ENCODE measurements at regions not wholly inside any gene's neighbourhood (a gene's known extent, or its start where the extent isn't known, plus 50 kb on each side); places are given as distances from the start of the nearest gene placed in this dataset.
"Not testable (repeated sequence)": the region's sequence is repeated elsewhere in the genome, so short reads cannot be mapped to it uniquely, and the experiment has no call there.

DNA sequence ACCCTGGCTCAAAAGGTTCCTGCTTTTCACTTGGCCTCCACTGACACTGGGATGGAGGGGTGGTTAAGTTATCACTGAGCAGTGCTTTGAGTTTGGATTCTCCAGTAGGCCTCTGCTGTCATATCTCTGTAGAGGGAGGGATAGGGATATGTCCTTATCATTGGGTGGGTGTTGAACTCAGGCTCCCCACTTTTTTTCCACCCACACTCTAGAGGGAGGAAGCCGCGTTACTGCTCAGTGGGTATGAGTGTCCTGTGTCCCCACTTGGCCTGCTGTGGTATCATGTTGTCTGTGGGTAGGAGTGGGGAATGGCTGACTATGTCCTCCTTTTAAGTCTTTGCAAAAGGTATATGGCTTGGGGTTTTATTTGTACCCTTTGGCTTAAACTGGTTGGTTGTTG, 80.7 kb upstream of the TPTE start:
- H3K36me3 ChIP-seq (ENCODE audit: control insufficient read depth in 2 of 2, insufficient read depth in 2 of 2, low read length in 1 of 2); H3K9me3 ChIP-seq (ENCODE audit: control insufficient read depth in 2 of 2, insufficient read depth in 1 of 2, low read depth in 1 of 2, low read length in 1 of 2); H3K4me3 ChIP-seq (ENCODE audit: low read depth in 1 of 2, low read length in 2 of 2); H3K27ac ChIP-seq (ENCODE audit: low read depth in 2 of 2, low read length in 1 of 2); H3K27me3 ChIP-seq (ENCODE audit: control insufficient read depth in 1 of 2, insufficient read depth in 2 of 2, low read length in 2 of 2); H3K4me1 ChIP-seq (ENCODE audit: control insufficient read depth in 2 of 2, insufficient read depth in 2 of 2, low read length in 1 of 2): not testable (repeated sequence)
- 81 to 85% methylated on average over 2 of the region's 2 CpGs for WGBS, 2 donors

- H3K27me3 ChIP-seq (ENCODE audit: control insufficient read depth in 1 of 2, insufficient read depth in 2 of 2, low read length in 2 of 2); H3K9me3 ChIP-seq (ENCODE audit: control insufficient read depth in 2 of 2, insufficient read depth in 1 of 2, low read depth in 1 of 2, low read length in 1 of 2): not testable (repeated sequence)
These were observed 79.4 kb upstream of the TPTE start for GRCh38 chr21:10442018-10442417.

DNA sequence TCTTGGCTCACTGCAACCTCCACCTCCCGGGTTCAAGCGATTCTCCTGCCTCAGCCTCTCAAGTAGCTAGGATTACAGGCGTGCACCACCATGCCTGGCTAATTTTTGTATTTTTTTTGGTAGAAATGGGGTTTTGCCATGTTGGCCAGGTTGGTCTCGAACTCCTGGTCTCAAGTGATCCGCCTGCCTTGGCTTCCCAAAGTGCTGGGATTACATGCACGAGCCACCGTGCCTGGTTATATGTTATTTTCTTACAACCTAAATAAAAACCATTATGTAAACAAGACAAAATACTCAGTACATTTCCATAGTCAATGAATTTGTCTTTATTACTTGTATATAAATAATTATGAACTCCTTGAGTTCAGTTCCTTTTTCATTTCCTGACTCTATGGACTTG, 75.7 kb upstream of the TPTE start:
- not testable (repeated sequence) for H3K36me3 ChIP-seq (ENCODE audit: control insufficient read depth in 2 of 2, insufficient read depth in 2 of 2, low read length in 1 of 2); H3K4me3 ChIP-seq (ENCODE audit: low read depth in 1 of 2, low read length in 2 of 2); H3K27me3 ChIP-seq (ENCODE audit: control insufficient read depth in 1 of 2, insufficient read depth in 2 of 2, low read length in 2 of 2); H3K27ac ChIP-seq (ENCODE audit: low read depth in 2 of 2, low read length in 1 of 2); H3K9me3 ChIP-seq (ENCODE audit: control insufficient read depth in 2 of 2, insufficient read depth in 1 of 2, low read depth in 1 of 2, low read length in 1 of 2); H3K4me1 ChIP-seq (ENCODE audit: control insufficient read depth in 2 of 2, insufficient read depth in 2 of 2, low read length in 1 of 2)
- WGBS, 2 donors: 47 to 52% methylated on average over 7 of the region's 7 CpGs

More at GRCh38 chr21:10442018-10442417, 79.4 kb upstream of the TPTE start:
- H3K4me3 ChIP-seq (ENCODE audit: low read depth in 1 of 2, low read length in 2 of 2); H3K27ac ChIP-seq (ENCODE audit: low read depth in 2 of 2, low read length in 1 of 2); H3K4me1 ChIP-seq (ENCODE audit: control insufficient read depth in 2 of 2, insufficient read depth in 2 of 2, low read length in 1 of 2); H3K36me3 ChIP-seq (ENCODE audit: control insufficient read depth in 2 of 2, insufficient read depth in 2 of 2, low read length in 1 of 2): not testable (repeated sequence)
- 62 to 74% methylated on average over 6 of the region's 6 CpGs for WGBS, 2 donors

- H3K4me3 ChIP-seq (ENCODE audit: low read depth in 1 of 2, low read length in 2 of 2); H3K9me3 ChIP-seq (ENCODE audit: control insufficient read depth in 2 of 2, insufficient read depth in 1 of 2, low read depth in 1 of 2, low read length in 1 of 2); H3K27ac ChIP-seq (ENCODE audit: low read depth in 2 of 2, low read length in 1 of 2); H3K27me3 ChIP-seq (ENCODE audit: control insufficient read depth in 1 of 2, insufficient read depth in 2 of 2, low read length in 2 of 2); H3K36me3 ChIP-seq (ENCODE audit: control insufficient read depth in 2 of 2, insufficient read depth in 2 of 2, low read length in 1 of 2); H3K4me1 ChIP-seq (ENCODE audit: control insufficient read depth in 2 of 2, insufficient read depth in 2 of 2, low read length in 1 of 2): not testable (repeated sequence)
- 75 to 78% methylated on average over 8 of the region's 8 CpGs for WGBS, 2 donors
These were observed 71.9 kb upstream of the TPTE start for GRCh38 chr21:10449451-10449850.

DNA sequence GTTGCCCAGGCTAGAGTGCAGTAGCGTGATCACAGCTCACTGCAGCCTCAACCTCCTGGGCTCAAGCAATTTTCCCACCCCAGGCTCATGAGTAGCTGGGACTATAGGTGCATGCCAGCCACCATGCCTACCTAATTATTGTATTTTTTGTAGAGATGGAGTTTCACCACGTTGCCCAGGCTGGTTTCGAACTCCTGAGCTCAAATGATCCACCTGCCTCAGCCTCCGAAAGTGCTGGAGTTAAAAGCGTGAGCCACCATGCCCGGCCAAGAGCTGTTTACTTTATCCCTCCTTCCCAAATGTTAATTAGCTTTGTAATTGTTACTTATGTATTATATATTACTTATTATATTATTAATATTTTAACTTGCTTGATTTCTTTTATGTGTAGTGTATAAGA, 70.1 kb upstream of the TPTE start:
- not testable (repeated sequence) for H3K4me1 ChIP-seq (ENCODE audit: control insufficient read depth in 2 of 2, insufficient read depth in 2 of 2, low read length in 1 of 2); H3K36me3 ChIP-seq (ENCODE audit: control insufficient read depth in 2 of 2, insufficient read depth in 2 of 2, low read length in 1 of 2); H3K27ac ChIP-seq (ENCODE audit: low read depth in 2 of 2, low read length in 1 of 2); H3K9me3 ChIP-seq (ENCODE audit: control insufficient read depth in 2 of 2, insufficient read depth in 1 of 2, low read depth in 1 of 2, low read length in 1 of 2); H3K4me3 ChIP-seq (ENCODE audit: low read depth in 1 of 2, low read length in 2 of 2); H3K27me3 ChIP-seq (ENCODE audit: control insufficient read depth in 1 of 2, insufficient read depth in 2 of 2, low read length in 2 of 2)
- WGBS, 2 donors: 57 to 66% methylated on average over 6 of the region's 6 CpGs

- H3K4me1 ChIP-seq (ENCODE audit: control insufficient read depth in 2 of 2, insufficient read depth in 2 of 2, low read length in 1 of 2); H3K27ac ChIP-seq (ENCODE audit: low read depth in 2 of 2, low read length in 1 of 2); H3K36me3 ChIP-seq (ENCODE audit: control insufficient read depth in 2 of 2, insufficient read depth in 2 of 2, low read length in 1 of 2); H3K27me3 ChIP-seq (ENCODE audit: control insufficient read depth in 1 of 2, insufficient read depth in 2 of 2, low read length in 2 of 2); H3K4me3 ChIP-seq (ENCODE audit: low read depth in 1 of 2, low read length in 2 of 2); H3K9me3 ChIP-seq (ENCODE audit: control insufficient read depth in 2 of 2, insufficient read depth in 1 of 2, low read depth in 1 of 2, low read length in 1 of 2): not testable (repeated sequence)
- WGBS, 2 donors: 46 to 48% methylated on average over 2 of the region's 2 CpGs
These were observed 63.6 kb upstream of the TPTE start for GRCh38 chr21:10457765-10458164.

DNA sequence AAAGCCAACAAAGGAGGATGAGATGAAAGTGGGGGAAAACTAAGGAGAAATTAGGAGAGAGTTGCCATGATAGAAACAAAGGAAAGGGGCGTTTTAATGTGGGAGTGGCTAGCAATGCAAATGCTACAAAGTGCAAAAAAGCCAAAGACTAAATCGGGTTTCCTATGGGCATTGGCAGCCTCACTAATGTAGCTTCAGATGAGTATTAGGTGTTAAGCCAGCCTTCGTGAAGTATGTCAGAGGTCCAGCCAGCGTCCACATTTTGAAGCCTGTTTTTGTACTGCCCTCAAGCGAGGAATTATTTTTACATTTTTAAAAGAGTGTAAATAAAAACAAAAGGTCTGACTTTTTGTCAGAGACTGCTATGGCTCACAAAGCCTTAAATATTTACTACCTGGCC, 60.4 kb upstream of the TPTE start:
- H3K4me1 ChIP-seq (ENCODE audit: control insufficient read depth in 2 of 2, insufficient read depth in 2 of 2, low read length in 1 of 2); H3K36me3 ChIP-seq (ENCODE audit: control insufficient read depth in 2 of 2, insufficient read depth in 2 of 2, low read length in 1 of 2); H3K4me3 ChIP-seq (ENCODE audit: low read depth in 1 of 2, low read length in 2 of 2); H3K27me3 ChIP-seq (ENCODE audit: control insufficient read depth in 1 of 2, insufficient read depth in 2 of 2, low read length in 2 of 2); H3K27ac ChIP-seq (ENCODE audit: low read depth in 2 of 2, low read length in 1 of 2): not testable (repeated sequence)
- 60 to 67% methylated on average over 5 of the region's 5 CpGs for WGBS, 2 donors
- H3K9me3 ChIP-seq (ENCODE audit: control insufficient read depth in 2 of 2, insufficient read depth in 1 of 2, low read depth in 1 of 2, low read length in 1 of 2): peaks cover 6 to 10% of the 10 kb centered on the region in 2 donors

GRCh38 chr21:10461445-10461844, 59.9 kb upstream of the TPTE start:
- not testable (repeated sequence) for H3K27me3 ChIP-seq (ENCODE audit: control insufficient read depth in 1 of 2, insufficient read depth in 2 of 2, low read length in 2 of 2); H3K4me1 ChIP-seq (ENCODE audit: control insufficient read depth in 2 of 2, insufficient read depth in 2 of 2, low read length in 1 of 2); H3K27ac ChIP-seq (ENCODE audit: low read depth in 2 of 2, low read length in 1 of 2); H3K36me3 ChIP-seq (ENCODE audit: control insufficient read depth in 2 of 2, insufficient read depth in 2 of 2, low read length in 1 of 2); H3K4me3 ChIP-seq (ENCODE audit: low read depth in 1 of 2, low read length in 2 of 2)
- 64 to 68% methylated on average over 8 of the region's 8 CpGs for WGBS, 2 donors
- peaks cover 6 to 11% of the 10 kb centered on the region in 2 donors for H3K9me3 ChIP-seq (ENCODE audit: control insufficient read depth in 2 of 2, insufficient read depth in 1 of 2, low read depth in 1 of 2, low read length in 1 of 2)

- H3K27me3 ChIP-seq (ENCODE audit: control insufficient read depth in 1 of 2, insufficient read depth in 2 of 2, low read length in 2 of 2): no peaks in the 10 kb centered on the region
- 42 to 49% methylated on average over 5 of the region's 5 CpGs for WGBS, 2 donors
- no peak overlapping the region for H3K27ac ChIP-seq (ENCODE audit: low read depth in 2 of 2, low read length in 1 of 2)
- peaks cover 6 to 11% of the 10 kb centered on the region in 2 donors for H3K9me3 ChIP-seq (ENCODE audit: control insufficient read depth in 2 of 2, insufficient read depth in 1 of 2, low read depth in 1 of 2, low read length in 1 of 2)
- H3K4me3 ChIP-seq (ENCODE audit: low read depth in 1 of 2, low read length in 2 of 2): no peak overlapping the region
- no peaks in the 10 kb centered on the region for H3K36me3 ChIP-seq (ENCODE audit: control insufficient read depth in 2 of 2, insufficient read depth in 2 of 2, low read length in 1 of 2)
- H3K4me1 ChIP-seq (ENCODE audit: control insufficient read depth in 2 of 2, insufficient read depth in 2 of 2, low read length in 1 of 2): no peaks in the 10 kb centered on the region
These were observed 58.2 kb upstream of the TPTE start for GRCh38 chr21:10463156-10463555.

GRCh38 chr21:10464975-10465374, 56.4 kb upstream of the TPTE start:
- WGBS, 2 donors: 38 to 39% methylated on average over 3 of the region's 3 CpGs
- peaks cover 6 to 11% of the 10 kb centered on the region in 2 donors for H3K9me3 ChIP-seq (ENCODE audit: control insufficient read depth in 2 of 2, insufficient read depth in 1 of 2, low read depth in 1 of 2, low read length in 1 of 2)
- no peaks in the 10 kb centered on the region for H3K27me3 ChIP-seq (ENCODE audit: control insufficient read depth in 1 of 2, insufficient read depth in 2 of 2, low read length in 2 of 2)
- no peak overlapping the region for H3K4me3 ChIP-seq (ENCODE audit: low read depth in 1 of 2, low read length in 2 of 2)
- no peak overlapping the region for H3K27ac ChIP-seq (ENCODE audit: low read depth in 2 of 2, low read length in 1 of 2)
- no peaks in the 10 kb centered on the region for H3K4me1 ChIP-seq (ENCODE audit: control insufficient read depth in 2 of 2, insufficient read depth in 2 of 2, low read length in 1 of 2)
- no peaks in the 10 kb centered on the region for H3K36me3 ChIP-seq (ENCODE audit: control insufficient read depth in 2 of 2, insufficient read depth in 2 of 2, low read length in 1 of 2)

Measured in esophagus (tissue), 2 donors.